ENCODE measurements at regions not wholly inside any gene's neighbourhood (a gene's known extent, or its start where the extent isn't known, plus 50 kb on each side); places are given as distances from the start of the nearest gene placed in this dataset.

GRCh38 chr5:5649641-5650040 lies 227.2 kb downstream of the ICE1 start:
- TF ChIP-seq POLR2A (IDR thresholded peaks at IDR 0.05; ENCODE audit: low read depth, low read length) (no peak), TAF1 (IDR thresholded peaks at IDR 0.05; ENCODE audit: borderline replicate concordance, low read depth, low read length) (no peak), POLR2AphosphoS5 (IDR thresholded peaks at IDR 0.05; ENCODE audit: low read depth, low read length) (no peak)

Measured in GM12892 (cell line).